HG02678 (cell line): ENCODE measurements at regions not wholly inside any gene's neighbourhood (a gene's known extent, or its start where the extent isn't known, plus 50 kb on each side); places are given as distances from the start of the nearest gene placed in this dataset.
"Not testable (repeated sequence)": the region's sequence is repeated elsewhere in the genome, so short reads cannot be mapped to it uniquely, and the experiment has no call there.

Experiments
- ATAC-seq: cut with Tn5 transposase; IDR thresholded peaks from one replicate; pipeline ENCODE4 v1.9.1; 2021; ENCODE audit warnings: mild to moderate bottlenecking, moderate library complexity; ENCODE audit not compliant: unreplicated experiment

GRCh38 chr2:142585785-142586184, 291.7 kb upstream of the KYNU start:
- peak; percentile 91 for ATAC-seq

DNA sequence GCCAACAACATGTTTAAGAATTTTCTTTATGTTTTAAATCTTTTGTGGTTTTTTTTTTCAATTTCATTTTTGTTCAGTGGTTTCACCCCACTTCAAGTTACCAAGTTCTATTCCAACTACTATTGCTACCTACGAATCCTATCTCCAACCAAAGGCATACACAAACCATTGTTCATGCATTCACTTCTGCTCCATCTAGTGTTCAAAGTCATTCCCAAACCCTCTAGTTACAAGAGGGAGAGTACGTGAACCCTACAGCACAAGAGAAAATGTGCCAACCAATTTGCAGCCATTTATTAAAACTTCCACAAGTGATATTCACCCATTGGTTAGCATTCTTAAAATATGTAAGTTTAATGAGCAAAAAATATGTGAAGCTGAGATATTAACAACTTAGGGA, 295.1 kb upstream of the KYNU start:
- no peak for ATAC-seq

- no peak for ATAC-seq
These were observed 296.0 kb upstream of the KYNU start for GRCh38 chr2:142581491-142581890.

DNA sequence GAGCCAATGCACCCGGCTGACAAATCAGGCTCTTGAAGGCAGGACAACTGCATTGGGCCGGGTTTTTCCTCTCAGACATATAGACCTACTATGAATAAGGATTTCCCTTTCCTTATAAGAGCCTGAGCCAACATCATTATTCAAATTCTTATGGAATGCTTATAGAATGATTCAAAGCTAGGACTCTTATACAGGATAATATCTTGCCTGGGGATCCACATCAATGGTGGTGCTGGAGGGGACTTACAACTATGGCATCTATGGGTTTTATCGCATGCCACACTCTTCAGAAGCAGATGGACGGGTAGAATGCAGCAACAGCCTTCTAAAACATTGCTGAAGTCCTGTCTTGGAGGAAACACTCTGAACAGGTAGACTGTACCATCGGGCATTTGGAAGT, 296.8 kb upstream of the KYNU start:
- ATAC-seq = no peak

- ATAC-seq = no peak
These were observed 301.9 kb upstream of the KYNU start for GRCh38 chr2:142575561-142575960.

GRCh38 chr2:142574388-142574787, 303.1 kb upstream of the KYNU start:
- no peak for ATAC-seq

DNA sequence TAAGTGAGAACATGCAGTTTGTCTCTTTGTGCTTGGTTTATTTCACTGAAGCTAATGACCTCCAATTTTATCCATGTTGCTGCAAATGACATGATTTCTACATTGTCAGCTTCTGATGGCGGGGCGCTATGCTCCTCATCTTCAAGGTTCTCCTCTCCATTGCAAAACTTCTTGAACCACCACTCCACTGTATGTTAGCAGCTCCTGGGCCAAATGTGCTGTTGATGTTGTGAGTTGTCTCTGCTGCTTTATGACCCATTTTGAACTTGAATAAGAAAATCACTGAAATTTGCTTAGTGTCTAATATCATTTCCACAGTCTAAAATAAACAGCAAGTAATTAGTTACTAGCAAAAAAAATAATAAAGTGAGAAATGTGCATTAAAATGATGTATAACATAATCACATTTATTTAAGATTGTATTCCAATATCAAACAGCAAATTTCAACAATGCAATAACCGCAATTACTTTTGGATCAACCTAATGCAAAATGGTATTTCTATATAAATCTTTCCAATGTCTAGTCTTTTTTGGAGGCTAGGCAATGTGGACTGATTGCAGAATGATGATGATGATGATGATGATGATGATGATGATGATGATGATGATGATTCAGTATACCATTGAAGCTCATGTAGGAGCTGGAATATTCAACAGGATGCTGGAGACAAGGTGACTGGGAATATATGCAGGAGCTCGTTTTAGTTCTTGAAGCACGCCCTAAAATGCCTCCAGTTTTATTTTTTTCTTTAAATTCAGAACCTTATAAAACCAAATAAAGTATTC, 304.9 kb upstream of the KYNU start:
- ATAC-seq = no peak

DNA sequence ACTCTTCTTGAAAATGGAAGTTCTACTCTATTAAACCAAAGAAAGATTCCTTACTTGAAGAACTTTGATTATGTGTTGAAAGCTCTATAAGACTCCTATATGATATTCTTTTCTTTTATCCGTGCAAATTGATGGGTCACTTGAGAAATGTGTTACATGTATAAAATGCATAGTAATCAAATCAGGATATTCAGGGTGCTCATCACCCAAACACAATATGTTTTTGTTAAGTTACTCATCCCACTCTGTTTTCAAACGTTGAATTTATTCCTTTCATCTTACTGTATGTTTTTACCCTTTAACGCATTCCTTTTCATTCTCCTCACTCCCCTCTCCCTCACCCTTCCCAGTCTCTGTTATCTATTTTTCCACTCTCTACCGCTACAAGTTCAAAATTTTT, 305.5 kb upstream of the KYNU start:
- ATAC-seq = no peak

DNA sequence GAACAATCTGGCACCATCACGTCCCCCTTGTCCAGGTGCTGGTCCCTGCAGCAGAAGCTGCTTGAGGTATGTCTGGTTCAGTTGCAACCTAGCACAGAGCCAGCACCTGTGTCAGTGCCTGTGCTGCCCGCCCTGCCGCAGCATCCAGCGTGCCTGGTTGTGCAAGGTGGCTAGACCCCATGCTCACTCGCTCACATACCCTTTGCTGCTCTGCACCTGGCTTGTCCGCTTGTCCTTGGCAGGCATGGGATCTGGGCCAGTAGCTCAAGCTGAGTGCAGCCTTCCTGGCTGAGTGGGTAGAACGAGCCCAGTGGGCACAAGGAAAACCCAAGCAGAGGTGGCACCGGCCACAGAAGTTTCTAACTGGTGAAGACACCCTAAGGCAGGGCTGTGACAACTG, 314.6 kb upstream of the KYNU start:
- no peak for ATAC-seq

GRCh38 chr2:142561656-142562055, 315.8 kb upstream of the KYNU start:
- ATAC-seq = no peak

DNA sequence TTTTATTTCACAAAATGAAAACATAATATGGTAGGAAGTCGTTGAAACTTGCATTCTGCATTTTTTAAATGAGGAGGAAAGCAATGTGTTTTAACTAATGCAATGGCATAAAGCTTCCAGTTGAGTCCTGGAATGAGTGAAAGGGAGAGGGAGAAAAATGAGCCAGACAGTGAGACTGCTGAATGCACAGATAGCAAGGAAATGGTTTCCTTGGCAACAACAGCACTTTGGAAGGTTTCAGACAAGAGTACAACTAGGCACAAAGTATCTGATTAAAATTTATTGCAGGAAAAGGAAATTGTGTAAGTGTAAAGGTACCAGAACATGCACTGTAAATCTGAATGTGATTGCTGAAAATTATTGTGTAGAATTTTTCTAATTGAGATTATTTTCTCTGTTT, 320.1 kb upstream of the KYNU start:
- no peak for ATAC-seq

DNA sequence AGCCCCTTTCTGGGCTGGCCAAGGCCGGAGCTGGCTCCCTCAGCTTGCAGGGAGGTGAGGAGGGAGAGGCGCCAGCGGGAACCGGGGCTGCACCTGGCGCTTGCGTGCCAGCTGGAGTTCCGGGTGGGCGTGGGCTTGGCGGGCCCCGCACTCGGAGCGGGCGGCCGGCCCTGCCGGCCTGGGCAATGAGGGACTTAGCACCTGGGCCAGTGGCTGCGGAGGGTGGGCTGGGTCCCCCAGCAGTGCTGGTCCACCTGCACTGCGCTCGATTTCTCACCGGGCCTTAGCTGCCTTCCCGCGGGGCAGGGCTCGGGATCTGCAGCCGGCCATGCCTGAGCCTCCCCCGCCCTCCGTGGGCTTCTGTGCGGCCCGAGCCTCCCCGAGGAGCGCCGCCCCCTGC, 331.5 kb upstream of the KYNU start:
- not testable (repeated sequence) for ATAC-seq

GRCh38 chr2:142545036-142545435, 332.4 kb upstream of the KYNU start:
- no peak for ATAC-seq

DNA sequence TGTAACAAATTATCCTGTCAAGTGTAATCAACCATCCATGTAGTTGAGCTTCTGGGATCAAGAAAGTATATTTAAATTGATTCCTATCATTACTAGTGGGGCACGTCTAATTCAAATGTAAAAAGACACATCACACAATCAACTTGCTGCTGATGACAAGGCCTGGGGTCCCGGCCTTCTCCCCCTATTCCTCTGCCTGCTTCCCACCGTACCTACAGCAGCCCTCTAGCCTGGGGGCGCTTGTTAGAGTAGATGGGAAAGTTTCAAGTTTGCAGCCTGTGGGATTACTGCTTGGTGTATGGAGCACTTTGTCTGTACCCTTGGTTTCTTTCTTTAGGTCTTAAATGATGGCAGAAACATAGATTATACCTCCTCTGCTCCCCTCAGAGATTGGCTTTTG, 333.3 kb upstream of the KYNU start:
- ATAC-seq = no peak

GRCh38 chr2:142542431-142542910, 335.0 kb upstream of the KYNU start:
- ATAC-seq = no peak

DNA sequence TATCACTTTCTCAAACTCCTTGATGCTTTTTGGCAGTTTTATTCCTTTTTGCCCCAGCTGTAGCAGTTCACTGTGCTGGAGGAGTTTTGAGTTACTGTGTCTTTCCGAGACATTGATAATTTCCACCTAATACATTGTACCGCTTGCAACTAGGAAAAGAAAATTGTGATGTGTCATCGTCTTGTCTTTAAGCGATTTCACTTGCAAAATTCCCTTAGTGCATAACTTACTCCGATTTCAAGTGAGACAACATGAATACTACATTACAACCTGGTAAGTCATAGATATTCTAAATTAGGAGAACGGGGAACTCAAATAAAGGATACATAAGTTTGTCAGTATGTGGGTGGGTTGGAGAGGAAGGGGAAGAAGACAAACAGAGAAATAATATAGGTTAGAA, 340.5 kb upstream of the KYNU start:
- no peak for ATAC-seq

DNA sequence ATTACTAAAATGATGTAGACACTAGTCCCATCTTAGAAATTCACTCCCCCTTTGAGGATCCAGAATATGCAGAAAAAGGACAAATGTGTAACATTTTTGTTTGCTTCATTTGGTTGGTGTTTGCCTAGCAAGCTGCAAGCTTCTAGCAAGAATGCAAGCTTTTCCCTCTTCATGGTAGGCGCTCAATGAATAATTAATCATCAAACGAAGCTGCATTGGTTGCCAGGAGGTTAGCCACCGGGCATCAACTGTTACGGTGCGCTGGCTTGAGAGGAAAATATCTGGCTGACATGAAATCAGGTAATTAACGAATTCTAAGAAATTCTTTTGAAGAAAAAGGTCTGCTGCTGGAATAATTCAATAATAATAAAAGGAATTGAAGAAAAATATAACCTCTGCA, 341.0 kb upstream of the KYNU start:
- no peak for ATAC-seq

GRCh38 chr2:142535311-142535710, 342.2 kb upstream of the KYNU start:
- no peak for ATAC-seq

GRCh38 chr2:142533177-142533576, 344.3 kb upstream of the KYNU start:
- no peak for ATAC-seq

- ATAC-seq = no peak
These were observed 346.1 kb upstream of the KYNU start for GRCh38 chr2:142531377-142531776.

DNA sequence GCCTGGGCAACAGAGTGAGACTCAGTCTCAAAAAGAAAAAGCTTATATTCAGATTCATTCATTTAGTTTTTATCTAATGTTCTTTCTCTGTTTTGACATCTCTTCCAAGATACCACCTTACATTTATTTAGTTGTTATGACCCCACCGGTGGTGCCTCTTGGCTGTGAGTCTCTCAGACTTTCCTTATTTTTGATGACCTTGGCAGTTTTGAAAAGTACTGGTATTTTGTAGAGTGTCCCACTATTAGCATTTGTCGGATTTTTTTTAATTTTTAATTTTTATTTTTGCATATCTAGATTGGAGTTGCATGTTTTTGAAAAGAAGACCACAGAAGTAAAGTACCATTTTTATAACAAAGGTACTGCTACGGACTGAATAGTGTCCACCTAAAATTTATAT, 351.7 kb upstream of the KYNU start:
- ATAC-seq = no peak

DNA sequence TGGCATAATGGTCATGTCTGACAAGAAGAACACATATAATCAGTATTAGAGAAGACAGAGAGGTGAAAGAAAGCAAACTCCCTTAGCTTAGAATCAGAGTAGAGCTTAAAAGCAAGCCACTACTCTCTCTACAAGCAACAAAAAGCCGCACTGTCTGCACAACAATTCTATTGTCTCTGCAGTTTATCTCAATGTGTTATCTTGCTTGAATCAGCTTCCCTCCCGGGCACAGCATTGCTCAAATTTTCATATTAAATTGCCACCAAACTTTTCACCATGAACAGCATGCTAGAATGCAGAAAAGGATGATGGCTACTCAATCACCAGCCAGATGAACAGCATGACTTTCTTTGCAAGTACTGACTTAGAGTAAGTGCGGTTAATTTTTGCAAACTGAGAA, 356.0 kb upstream of the KYNU start:
- no peak for ATAC-seq

GRCh38 chr2:142515493-142515892, 362.0 kb upstream of the KYNU start:
- ATAC-seq = no peak
